ENCODE measurements at regions not wholly inside any gene's neighbourhood (a gene's known extent, or its start where the extent isn't known, plus 50 kb on each side); places are given as distances from the start of the nearest gene placed in this dataset.

GRCh38 chr13:40024967-40025714, 369.7 kb downstream of the COG6 start:
- TF ChIP-seq CTCF (IDR thresholded peaks at IDR 0.05; ENCODE audit: poor library complexity) (no peak), EZH2 (IDR thresholded peaks at IDR 0.05; ENCODE audit: borderline replicate concordance) (no peak), EZH2phosphoT487 (IDR thresholded peaks at IDR 0.05; ENCODE audit: low read depth, severe bottlenecking, unreplicated experiment) (no peak)
